ENCODE measurements at regions not wholly inside any gene's neighbourhood (a gene's known extent, or its start where the extent isn't known, plus 50 kb on each side); places are given as distances from the start of the nearest gene placed in this dataset.

DNA sequence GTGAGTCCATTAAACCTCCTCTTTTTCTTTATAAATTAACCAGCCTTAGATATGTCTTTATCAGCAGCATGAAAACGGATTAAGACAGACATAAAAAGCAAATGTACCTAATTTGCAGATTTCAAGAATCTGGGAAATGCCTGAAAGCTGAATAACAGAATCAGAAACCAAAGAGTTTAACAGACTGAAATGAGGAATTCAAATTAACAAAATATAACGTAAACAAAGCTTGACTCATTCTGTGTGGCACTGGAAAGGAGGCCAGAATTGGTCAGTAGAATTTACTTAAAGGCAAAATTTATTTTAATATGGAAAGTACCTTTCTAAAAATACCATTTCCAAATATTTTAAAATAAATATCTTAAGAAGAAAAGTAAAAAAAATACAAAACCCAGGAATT lies 540.6 kb upstream of the HTR2A start:
- Mint-ChIP-seq H3K4me3 (no peak overlapping the region), H3K36me3 (no peaks in the 10 kb centered on the region), H3K27me3 (peaks cover 2% of the 10 kb centered on the region), H3K4me1 (no peaks in the 10 kb centered on the region), H3K27ac (no peak overlapping the region), H3K9me3 (peaks cover 5% of the 10 kb centered on the region)

DNA sequence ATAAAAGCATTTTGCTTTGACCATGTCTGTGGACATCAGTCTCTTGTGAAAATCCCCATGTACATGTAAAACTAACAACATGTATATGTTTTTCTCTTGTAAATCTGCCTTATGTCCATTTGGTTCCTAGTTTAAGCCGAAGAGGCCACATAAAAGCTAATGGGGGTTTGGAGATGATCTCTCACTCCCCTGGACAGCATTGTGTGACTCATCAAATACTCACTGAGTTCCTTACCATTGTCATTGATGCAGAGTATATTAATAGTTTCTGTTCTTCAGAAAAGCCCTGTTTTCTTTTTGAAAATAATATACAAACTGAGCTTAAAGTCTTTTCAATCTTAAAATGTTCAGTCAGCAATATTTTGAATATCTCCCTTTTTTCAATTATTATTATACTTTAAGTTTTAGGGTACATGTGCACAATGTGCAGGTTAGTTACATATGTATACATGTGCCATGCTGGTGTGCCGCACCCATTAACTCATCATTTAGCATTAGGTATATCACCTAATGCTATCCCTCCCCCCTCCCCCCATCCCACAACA lies 536.7 kb upstream of the HTR2A start:
- Mint-ChIP-seq H3K4me1 (no peaks in the 10 kb centered on the region), H3K27ac (no peak overlapping the region), H3K36me3 (no peaks in the 10 kb centered on the region), H3K4me3 (no peak overlapping the region), H3K27me3 (no peaks in the 10 kb centered on the region), H3K9me3 (no peaks in the 10 kb centered on the region)

DNA sequence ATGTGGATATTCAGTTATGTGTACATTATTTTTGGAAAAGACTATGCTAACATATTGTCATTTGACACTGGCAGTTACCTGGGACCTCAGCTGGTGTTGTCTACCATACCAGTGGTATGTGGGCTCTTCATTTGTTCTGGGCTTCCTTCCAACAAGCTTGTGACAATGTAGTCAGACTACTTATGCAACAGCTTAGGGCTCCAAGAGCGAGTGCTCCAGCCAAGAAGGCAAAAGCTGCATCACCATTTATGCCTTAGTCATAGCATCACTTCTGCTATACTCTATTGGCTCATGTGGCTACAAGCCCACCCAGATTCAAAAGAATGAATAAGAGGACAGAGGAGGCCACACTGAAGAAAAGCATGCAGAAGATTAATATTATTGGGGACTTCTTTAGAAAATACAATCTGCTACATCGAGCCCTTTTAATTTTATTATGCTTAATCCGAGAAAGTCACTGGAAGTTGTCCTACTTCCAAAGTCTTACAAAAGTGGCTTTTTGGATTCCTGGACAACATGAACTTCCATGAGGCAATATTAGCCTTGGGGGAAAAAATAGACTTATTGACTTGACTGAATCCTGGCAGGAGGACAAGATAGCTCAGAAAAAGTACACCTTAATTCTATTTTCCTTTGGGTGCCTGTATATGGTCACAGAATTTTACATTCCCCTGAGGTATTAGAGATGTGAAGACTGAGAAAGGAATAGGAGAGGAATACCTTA lies 529.4 kb upstream of the HTR2A start:
- Mint-ChIP-seq H3K36me3 (no peaks in the 10 kb centered on the region), H3K4me1 (no peaks in the 10 kb centered on the region), H3K27me3 (no peaks in the 10 kb centered on the region), H3K4me3 (no peak overlapping the region), H3K9me3 (peaks cover 6% of the 10 kb centered on the region), H3K27ac (no peak overlapping the region)

GRCh38 chr13:47421525-47421924 lies 524.7 kb upstream of the HTR2A start:
- H3K27ac Mint-ChIP-seq = no peak overlapping the region
- no peaks in the 10 kb centered on the region for H3K4me1 Mint-ChIP-seq
- no peak overlapping the region for H3K4me3 Mint-ChIP-seq
- no peaks in the 10 kb centered on the region for H3K27me3 Mint-ChIP-seq
- H3K9me3 Mint-ChIP-seq = peaks cover 8% of the 10 kb centered on the region
- H3K36me3 Mint-ChIP-seq = no peaks in the 10 kb centered on the region

DNA sequence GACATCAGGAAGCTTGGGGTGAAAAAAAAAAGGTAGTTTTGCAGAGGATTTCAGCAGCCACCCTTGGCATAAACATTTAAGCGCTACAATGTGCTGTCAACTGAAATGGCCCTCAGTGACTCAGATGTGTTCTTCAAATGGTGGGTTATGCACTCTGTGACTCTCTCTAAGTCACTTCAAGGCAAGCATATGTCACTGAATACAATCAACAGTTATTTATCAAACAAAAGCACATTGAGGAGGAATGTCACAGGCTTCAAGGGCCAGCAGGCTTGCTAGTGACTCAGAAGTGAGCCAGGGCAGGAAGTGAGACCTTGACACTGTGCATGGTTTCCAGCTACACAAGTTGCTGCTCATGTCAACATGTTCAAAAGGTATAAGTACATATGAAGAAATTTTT lies 523.7 kb upstream of the HTR2A start:
- Mint-ChIP-seq H3K9me3 (peaks cover 8% of the 10 kb centered on the region), H3K36me3 (no peaks in the 10 kb centered on the region), H3K27me3 (no peaks in the 10 kb centered on the region), H3K4me1 (no peaks in the 10 kb centered on the region), H3K27ac (no peak overlapping the region), H3K4me3 (no peak overlapping the region)

GRCh38 chr13:47420020-47420419 lies 523.2 kb upstream of the HTR2A start:
- Mint-ChIP-seq H3K4me1 (no peaks in the 10 kb centered on the region), H3K36me3 (no peaks in the 10 kb centered on the region), H3K4me3 (no peak overlapping the region), H3K27ac (no peak overlapping the region), H3K27me3 (no peaks in the 10 kb centered on the region), H3K9me3 (peaks cover 8% of the 10 kb centered on the region)

- Mint-ChIP-seq H3K4me3 (no peak overlapping the region), H3K4me1 (no peaks in the 10 kb centered on the region), H3K36me3 (no peaks in the 10 kb centered on the region), H3K9me3 (peaks cover 5% of the 10 kb centered on the region), H3K27ac (no peak overlapping the region), H3K27me3 (no peaks in the 10 kb centered on the region)
These were observed 521.5 kb upstream of the HTR2A start for GRCh38 chr13:47418206-47418920.

- H3K4me3 Mint-ChIP-seq = no peak overlapping the region
- H3K4me1 Mint-ChIP-seq = no peaks in the 10 kb centered on the region
- H3K9me3 Mint-ChIP-seq = peaks cover 4% of the 10 kb centered on the region
- H3K27ac Mint-ChIP-seq = no peak overlapping the region
- H3K36me3 Mint-ChIP-seq = no peaks in the 10 kb centered on the region
- H3K27me3 Mint-ChIP-seq = no peaks in the 10 kb centered on the region
These were observed 520.6 kb upstream of the HTR2A start for GRCh38 chr13:47417485-47417884.

DNA sequence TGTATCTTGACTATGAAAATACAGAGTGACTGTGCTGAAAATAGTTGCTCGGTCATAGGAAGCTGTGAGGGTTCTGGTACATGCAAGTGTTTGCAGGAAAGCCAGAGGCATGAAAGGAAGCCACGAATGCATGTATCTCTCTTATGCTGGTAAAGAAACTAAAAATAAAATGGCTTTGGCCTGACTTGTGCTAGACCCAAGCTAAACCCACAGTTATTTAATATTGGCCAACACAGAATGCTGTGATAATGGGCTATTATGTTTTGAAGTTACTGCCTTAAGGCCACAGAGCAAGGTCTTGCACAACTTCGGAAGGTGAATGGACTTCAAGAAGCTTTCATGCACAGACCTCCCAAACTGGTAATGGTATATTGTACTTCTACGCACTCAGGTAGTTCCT lies 518.2 kb upstream of the HTR2A start:
- Mint-ChIP-seq H3K36me3 (no peaks in the 10 kb centered on the region), H3K4me1 (no peaks in the 10 kb centered on the region), H3K9me3 (no peaks in the 10 kb centered on the region), H3K27me3 (peaks cover 1% of the 10 kb centered on the region), H3K4me3 (no peak overlapping the region), H3K27ac (no peak overlapping the region)

GRCh38 chr13:47413526-47413925 lies 516.7 kb upstream of the HTR2A start:
- Mint-ChIP-seq H3K9me3 (no peaks in the 10 kb centered on the region), H3K4me1 (no peaks in the 10 kb centered on the region)

GRCh38 chr13:47413112-47413511 lies 516.3 kb upstream of the HTR2A start:
- peaks cover 3% of the 10 kb centered on the region for H3K27me3 Mint-ChIP-seq
- no peaks in the 10 kb centered on the region for H3K9me3 Mint-ChIP-seq
- H3K4me1 Mint-ChIP-seq = no peaks in the 10 kb centered on the region
- H3K27ac Mint-ChIP-seq = no peak overlapping the region
- no peaks in the 10 kb centered on the region for H3K36me3 Mint-ChIP-seq
- H3K4me3 Mint-ChIP-seq = no peak overlapping the region

More at GRCh38 chr13:47413526-47413925, 516.7 kb upstream of the HTR2A start:
- H3K36me3 Mint-ChIP-seq = no peaks in the 10 kb centered on the region
- peaks cover 1% of the 10 kb centered on the region for H3K27me3 Mint-ChIP-seq
- no peak overlapping the region for H3K27ac Mint-ChIP-seq
- H3K4me3 Mint-ChIP-seq = no peak overlapping the region

DNA sequence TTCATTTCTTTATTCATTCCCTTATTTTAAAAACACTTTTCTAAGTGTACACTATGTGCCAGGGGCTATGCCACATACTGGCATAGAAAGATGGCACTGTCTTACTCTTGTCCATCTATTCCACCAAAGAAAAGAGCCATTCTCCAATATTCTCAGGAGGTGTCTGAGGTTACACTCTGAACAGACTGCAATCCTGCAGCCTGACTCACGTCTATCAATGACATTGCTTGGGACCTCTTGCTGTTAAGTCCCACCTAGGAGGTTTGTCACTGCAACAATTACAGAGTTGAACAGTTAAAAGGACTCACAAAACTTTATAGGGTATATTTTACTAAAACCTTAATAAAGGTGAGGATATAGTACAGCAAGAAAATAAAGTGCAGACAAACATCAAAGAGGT lies 512.9 kb upstream of the HTR2A start:
- no peaks in the 10 kb centered on the region for H3K4me1 Mint-ChIP-seq
- no peaks in the 10 kb centered on the region for H3K36me3 Mint-ChIP-seq
- peaks cover 4% of the 10 kb centered on the region for H3K27me3 Mint-ChIP-seq
- no peak overlapping the region for H3K27ac Mint-ChIP-seq
- H3K4me3 Mint-ChIP-seq = no peak overlapping the region
- no peaks in the 10 kb centered on the region for H3K9me3 Mint-ChIP-seq

GRCh38 chr13:47408546-47409319 lies 511.9 kb upstream of the HTR2A start:
- Mint-ChIP-seq H3K27ac (no peak overlapping the region), H3K27me3 (peaks cover 4% of the 10 kb centered on the region), H3K4me1 (no peaks in the 10 kb centered on the region), H3K9me3 (no peaks in the 10 kb centered on the region), H3K36me3 (no peaks in the 10 kb centered on the region), H3K4me3 (no peak overlapping the region)

DNA sequence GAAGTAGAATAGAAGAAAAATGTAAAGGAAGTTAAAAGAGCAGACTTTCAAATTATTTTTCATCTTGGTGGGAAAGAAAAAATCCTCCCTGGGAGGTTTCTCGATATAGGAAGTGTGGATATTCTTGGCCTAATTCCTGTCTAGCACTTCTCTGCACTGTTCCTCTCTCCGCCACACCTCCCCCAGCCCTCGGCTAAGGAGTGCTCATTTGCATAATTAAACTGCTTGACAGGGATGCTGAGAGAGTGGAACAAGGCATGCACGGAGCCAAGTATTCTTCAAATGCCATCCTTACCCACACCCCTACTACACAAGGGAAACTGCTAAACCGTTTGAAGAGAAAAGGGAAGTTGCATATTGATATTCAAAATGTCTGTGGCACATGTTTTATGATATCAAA lies 511.0 kb upstream of the HTR2A start:
- Mint-ChIP-seq H3K27ac (no peak overlapping the region), H3K4me1 (no peaks in the 10 kb centered on the region), H3K27me3 (peaks cover 4% of the 10 kb centered on the region)

DNA sequence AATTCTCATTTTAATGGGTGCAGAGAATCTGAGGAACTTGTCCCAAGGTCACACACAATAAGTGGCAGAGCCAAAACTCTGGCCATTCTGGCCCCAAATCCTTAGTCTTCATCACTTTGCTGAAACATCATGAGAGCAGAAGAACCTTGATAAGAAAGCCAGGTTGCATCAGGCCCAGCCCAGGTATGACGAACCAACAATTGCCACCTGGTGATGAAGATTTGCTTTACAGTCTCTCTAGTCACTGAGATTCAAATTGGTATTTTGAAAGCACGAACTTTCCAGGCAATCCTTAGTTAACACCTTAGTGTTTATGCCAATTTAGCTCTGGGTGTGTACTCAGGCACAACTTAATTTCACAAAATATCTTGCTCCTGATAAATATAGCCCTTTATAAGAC lies 502.7 kb upstream of the HTR2A start:
- no peak overlapping the region for H3K4me3 Mint-ChIP-seq

More for the DNA sequence above, 511.0 kb upstream of the HTR2A start:
- no peaks in the 10 kb centered on the region for H3K9me3 Mint-ChIP-seq
- H3K4me3 Mint-ChIP-seq = no peak overlapping the region
- H3K36me3 Mint-ChIP-seq = no peaks in the 10 kb centered on the region

DNA sequence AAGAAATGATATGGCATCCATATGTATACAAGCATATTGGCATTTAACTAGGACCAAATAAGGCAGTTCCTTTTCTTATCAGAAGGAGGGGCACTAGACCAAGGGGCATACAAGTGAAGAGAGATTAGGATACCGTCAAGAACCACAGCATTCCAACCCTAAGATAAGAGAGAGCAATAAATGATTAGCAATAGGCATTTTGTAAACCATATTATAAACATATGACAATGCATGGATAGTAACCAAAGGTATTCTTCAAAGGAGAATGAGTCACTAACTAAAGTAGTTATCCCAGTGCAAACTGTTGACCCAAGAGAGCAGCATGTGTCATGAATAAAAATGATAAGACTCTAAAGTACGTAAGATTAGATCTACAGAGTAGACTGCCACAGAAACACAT lies 500.9 kb upstream of the HTR2A start:
- Mint-ChIP-seq H3K27ac (no peak overlapping the region), H3K4me1 (no peaks in the 10 kb centered on the region), H3K9me3 (no peaks in the 10 kb centered on the region), H3K4me3 (no peak overlapping the region), H3K36me3 (no peaks in the 10 kb centered on the region), H3K27me3 (no peaks in the 10 kb centered on the region)

More for the DNA sequence above, 502.7 kb upstream of the HTR2A start:
- Mint-ChIP-seq H3K36me3 (no peaks in the 10 kb centered on the region), H3K27me3 (no peaks in the 10 kb centered on the region), H3K4me1 (no peaks in the 10 kb centered on the region), H3K27ac (no peak overlapping the region), H3K9me3 (no peaks in the 10 kb centered on the region)
